Calu3 (cell line): ENCODE measurements at regions not wholly inside any gene's neighbourhood (a gene's known extent, or its start where the extent isn't known, plus 50 kb on each side); places are given as distances from the start of the nearest gene placed in this dataset.

ENCODE experiments used
- BruUV-seq: library from RNA; stranded (reverse); fragments of 400-500 nt; replicated peaks from 2 replicates; lab custom pipeline; 2021; lab: Mats Ljungman, UMichigan
- CTCF ChIA-PET: fragments of 300-600 bp; sonication (Branson Sonifier 250); formaldehyde crosslinking; loops from one replicate; lab custom pipeline; 2022; ENCODE audit warnings: antibody characterized with exemption; lab: Charles Lee
- DNase-seq: peaks from one replicate; pipeline ENCODE4 v3.0.0; 2022
- H3K27ac Mint-ChIP-seq: one replicate; pipeline ENCODE4 v1.8.0; 2022; ENCODE audit warnings: mixed read lengths; ENCODE audit not compliant: unreplicated experiment
- H3K27me3 Mint-ChIP-seq: one replicate; pipeline ENCODE4 v1.8.0; 2022; ENCODE audit warnings: mixed read lengths; ENCODE audit not compliant: unreplicated experiment
- H3K36me3 Mint-ChIP-seq: one replicate; pipeline ENCODE4 v1.8.0; 2022; ENCODE audit warnings: mild to moderate bottlenecking, moderate library complexity, mixed read lengths; ENCODE audit not compliant: insufficient read depth, unreplicated experiment
- H3K4me1 Mint-ChIP-seq: one replicate; pipeline ENCODE4 v1.8.0; 2022; ENCODE audit warnings: mild to moderate bottlenecking, low read depth, mixed read lengths; ENCODE audit not compliant: unreplicated experiment
- H3K4me3 Mint-ChIP-seq: one replicate; pipeline ENCODE4 v1.8.0; 2022; ENCODE audit warnings: mild to moderate bottlenecking, low read depth, moderate library complexity, mixed read lengths; ENCODE audit not compliant: unreplicated experiment
- H3K9me3 Mint-ChIP-seq: one replicate; pipeline ENCODE4 v1.8.0; 2022; ENCODE audit warnings: low read depth, mixed read lengths; ENCODE audit not compliant: unreplicated experiment
- intact Hi-C: fragments of 100-400 bp; cut with micrococcal nuclease; formaldehyde crosslinking; loops from one replicate; pipeline ENCODE4 v1.10.0; 2022; ENCODE audit not compliant: unreplicated experiment
- TF ChIP-seq, protein P1 (sequence below): fragments of 200-600 bp; IDR thresholded peaks from one replicate; pipeline ENCODE4 v1.8.0; 2022; ENCODE audit warnings: antibody characterized with exemption; ENCODE audit not compliant: unreplicated experiment

DNA sequence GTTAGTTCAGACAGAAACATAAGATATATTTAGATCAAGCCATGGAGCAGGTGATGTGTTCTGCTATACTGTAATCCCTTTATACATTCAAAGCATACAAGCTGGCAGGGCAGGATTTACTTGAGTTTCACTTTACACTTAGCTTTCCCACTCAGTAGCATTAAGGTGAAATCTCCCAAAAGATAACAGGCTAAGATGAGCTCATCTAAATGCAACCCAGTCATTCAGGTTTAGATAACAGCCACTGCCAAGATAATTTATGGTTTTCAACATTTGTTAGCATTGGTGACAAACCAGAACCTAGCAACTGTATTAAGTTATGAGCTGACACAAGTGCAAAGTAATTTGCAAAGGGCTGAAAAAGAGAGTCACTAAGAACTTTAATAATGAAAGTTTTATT lies 925.1 kb upstream of the ATXN7L3B start:
- no peaks in the 10 kb centered on the region for H3K4me1 Mint-ChIP-seq

DNA sequence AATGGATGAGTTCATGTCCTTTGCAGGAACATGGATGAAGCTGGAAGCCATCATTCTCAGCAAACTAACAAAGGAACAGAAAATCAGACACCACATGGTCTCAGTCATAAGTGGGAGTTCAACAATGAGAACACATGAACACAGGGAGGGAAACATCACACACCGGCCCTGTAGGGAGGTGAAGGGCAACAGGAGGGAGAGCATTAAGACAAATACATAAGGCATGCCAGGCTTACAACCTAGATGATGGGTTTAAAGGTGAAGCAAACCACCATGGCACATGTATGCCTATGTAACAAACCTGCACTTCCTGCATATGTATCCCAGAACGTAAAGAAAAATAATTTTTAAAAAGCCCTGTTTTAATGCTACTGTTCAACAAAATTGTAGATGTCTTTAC lies 914.2 kb upstream of the ATXN7L3B start:
- Mint-ChIP-seq H3K27me3 (no peaks in the 10 kb centered on the region), H3K4me3 (no peak overlapping the region), H3K27ac (no peak overlapping the region), H3K4me1 (no peaks in the 10 kb centered on the region), H3K9me3 (no peaks in the 10 kb centered on the region), H3K36me3 (no peaks in the 10 kb centered on the region)
- CTCF ChIA-PET = no interaction called here
- no TSS peak for BruUV-seq
- no peak for DNase-seq
- TF ChIP-seq, protein P1, sequence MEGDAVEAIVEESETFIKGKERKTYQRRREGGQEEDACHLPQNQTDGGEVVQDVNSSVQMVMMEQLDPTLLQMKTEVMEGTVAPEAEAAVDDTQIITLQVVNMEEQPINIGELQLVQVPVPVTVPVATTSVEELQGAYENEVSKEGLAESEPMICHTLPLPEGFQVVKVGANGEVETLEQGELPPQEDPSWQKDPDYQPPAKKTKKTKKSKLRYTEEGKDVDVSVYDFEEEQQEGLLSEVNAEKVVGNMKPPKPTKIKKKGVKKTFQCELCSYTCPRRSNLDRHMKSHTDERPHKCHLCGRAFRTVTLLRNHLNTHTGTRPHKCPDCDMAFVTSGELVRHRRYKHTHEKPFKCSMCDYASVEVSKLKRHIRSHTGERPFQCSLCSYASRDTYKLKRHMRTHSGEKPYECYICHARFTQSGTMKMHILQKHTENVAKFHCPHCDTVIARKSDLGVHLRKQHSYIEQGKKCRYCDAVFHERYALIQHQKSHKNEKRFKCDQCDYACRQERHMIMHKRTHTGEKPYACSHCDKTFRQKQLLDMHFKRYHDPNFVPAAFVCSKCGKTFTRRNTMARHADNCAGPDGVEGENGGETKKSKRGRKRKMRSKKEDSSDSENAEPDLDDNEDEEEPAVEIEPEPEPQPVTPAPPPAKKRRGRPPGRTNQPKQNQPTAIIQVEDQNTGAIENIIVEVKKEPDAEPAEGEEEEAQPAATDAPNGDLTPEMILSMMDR = no peak
- intact Hi-C loops = no loop called here

More for the DNA sequence above, 925.1 kb upstream of the ATXN7L3B start:
- no peak for DNase-seq
- TF ChIP-seq, protein P1 = no peak
- no TSS peak for BruUV-seq
- CTCF ChIA-PET = no interaction called here
- peaks cover 6% of the 10 kb centered on the region for H3K9me3 Mint-ChIP-seq
- intact Hi-C loops = no loop called here
- H3K36me3 Mint-ChIP-seq = peaks cover 5% of the 10 kb centered on the region
- no peaks in the 10 kb centered on the region for H3K27me3 Mint-ChIP-seq
- H3K27ac Mint-ChIP-seq = no peak overlapping the region
- H3K4me3 Mint-ChIP-seq = no peak overlapping the region

DNA sequence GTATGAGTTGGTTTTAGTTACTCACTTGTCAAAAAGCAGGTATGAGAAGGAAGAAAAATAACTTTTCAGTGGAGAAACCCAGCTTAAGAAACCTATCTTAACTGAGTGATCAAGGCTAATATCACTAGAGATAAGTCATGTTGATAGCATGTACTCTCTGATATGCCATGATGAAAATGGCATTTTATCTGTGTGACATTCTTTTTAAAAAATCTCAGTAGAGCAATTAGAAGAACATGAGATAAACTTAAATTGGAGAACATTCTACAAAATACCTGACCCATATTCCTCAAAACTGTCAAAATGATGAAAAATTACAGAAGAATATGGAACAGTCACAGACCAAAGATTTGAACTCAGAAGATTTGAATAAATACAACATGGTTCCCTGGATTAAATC lies 912.4 kb upstream of the ATXN7L3B start:
- no peak for DNase-seq
- Mint-ChIP-seq H3K9me3 (no peaks in the 10 kb centered on the region), H3K27me3 (no peaks in the 10 kb centered on the region), H3K4me3 (no peak overlapping the region), H3K36me3 (no peaks in the 10 kb centered on the region), H3K4me1 (no peaks in the 10 kb centered on the region), H3K27ac (no peak overlapping the region)
- TF ChIP-seq, protein P1 = no peak
- CTCF ChIA-PET = no interaction called here
- no TSS peak for BruUV-seq
- intact Hi-C loops = no loop called here

DNA sequence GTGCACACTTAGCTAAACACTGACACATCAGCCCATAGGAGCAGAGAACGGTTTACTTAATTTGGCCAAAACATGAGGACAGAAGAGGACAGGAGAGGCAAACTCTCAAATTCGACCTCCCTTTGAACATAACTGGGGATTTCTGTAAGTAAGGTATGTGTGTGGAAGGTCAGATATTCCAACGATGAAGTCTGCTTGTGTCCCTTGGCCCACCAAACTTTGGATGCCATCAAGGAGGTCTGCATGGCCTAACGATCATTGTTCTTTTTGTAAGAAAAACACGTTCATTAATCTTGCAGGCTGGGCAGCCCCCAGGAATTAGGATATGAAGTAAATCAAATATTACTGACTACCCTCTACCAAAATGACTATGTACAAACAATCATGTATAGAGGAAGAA lies 908.5 kb upstream of the ATXN7L3B start:
- no peaks in the 10 kb centered on the region for H3K4me1 Mint-ChIP-seq
- no peaks in the 10 kb centered on the region for H3K9me3 Mint-ChIP-seq
- intact Hi-C loops = no loop called here
- BruUV-seq = no TSS peak
- no peak overlapping the region for H3K4me3 Mint-ChIP-seq
- no peaks in the 10 kb centered on the region for H3K36me3 Mint-ChIP-seq
- no peaks in the 10 kb centered on the region for H3K27me3 Mint-ChIP-seq
- CTCF ChIA-PET = no interaction called here
- TF ChIP-seq, protein P1 = no peak
- no peak for DNase-seq
- H3K27ac Mint-ChIP-seq = no peak overlapping the region
